ENCODE measurements at regions not wholly inside any gene's neighbourhood (a gene's known extent, or its start where the extent isn't known, plus 50 kb on each side); places are given as distances from the start of the nearest gene placed in this dataset.

DNA sequence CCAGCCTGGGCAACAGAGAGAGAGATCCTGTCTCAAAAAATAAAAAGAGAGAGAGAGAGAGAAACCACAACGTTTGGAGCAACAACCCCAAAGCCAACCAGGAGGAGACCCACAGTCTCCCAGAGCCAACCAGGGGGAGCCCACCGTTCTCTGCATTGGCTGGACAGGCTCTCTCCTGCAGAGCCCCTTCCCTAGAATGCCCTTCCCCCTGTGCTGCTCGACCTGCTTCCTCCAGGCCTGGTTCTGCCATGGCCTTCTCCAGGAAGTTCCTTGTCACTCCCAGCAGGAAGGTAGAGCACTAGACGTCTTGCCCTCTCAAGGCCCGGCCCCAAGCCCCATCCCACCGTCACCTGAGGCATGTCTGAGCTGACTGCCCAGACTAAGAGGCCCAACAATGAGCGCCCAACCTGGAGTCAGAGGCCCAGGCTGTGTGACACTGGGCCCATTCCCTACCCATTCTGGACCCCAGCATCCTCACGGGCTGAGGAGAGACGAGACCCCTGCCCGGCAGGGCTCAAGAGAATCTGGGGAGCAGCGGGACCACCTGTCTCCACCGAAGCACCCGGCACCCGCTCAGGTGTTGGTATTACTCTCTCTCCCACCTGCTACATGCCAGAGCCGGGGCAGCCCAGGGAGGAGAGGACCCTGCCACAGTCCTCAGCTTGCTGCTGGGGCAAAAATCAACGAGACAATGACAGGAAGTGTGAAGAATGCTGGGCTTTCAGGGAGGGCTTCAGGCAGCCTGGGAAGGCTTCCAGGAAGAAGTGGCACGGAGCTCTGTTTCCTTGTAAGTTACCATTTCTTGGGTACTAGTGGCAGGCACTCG lies 61.2 kb downstream of the DIO3 start:
- H3K27me3 ChIP-seq (replicated peaks; ENCODE audit: insufficient read depth), result no peaks in the 10 kb centered on the region
- WGBS, result 79% methylated on average over 18 of the region's 18 CpGs
- no peak overlapping the region for H3K4me3 ChIP-seq
- H3K36me3 ChIP-seq, result no peaks in the 10 kb centered on the region
- intact Hi-C loops (cut with DNase I), result loop anchor here (10.0 kb wide), 1 partner anchor 1178 kb away; no protein-coding TSS in a partner anchor
- H3K27ac ChIP-seq, result no peak overlapping the region
- TF ChIP-seq, protein P1, sequence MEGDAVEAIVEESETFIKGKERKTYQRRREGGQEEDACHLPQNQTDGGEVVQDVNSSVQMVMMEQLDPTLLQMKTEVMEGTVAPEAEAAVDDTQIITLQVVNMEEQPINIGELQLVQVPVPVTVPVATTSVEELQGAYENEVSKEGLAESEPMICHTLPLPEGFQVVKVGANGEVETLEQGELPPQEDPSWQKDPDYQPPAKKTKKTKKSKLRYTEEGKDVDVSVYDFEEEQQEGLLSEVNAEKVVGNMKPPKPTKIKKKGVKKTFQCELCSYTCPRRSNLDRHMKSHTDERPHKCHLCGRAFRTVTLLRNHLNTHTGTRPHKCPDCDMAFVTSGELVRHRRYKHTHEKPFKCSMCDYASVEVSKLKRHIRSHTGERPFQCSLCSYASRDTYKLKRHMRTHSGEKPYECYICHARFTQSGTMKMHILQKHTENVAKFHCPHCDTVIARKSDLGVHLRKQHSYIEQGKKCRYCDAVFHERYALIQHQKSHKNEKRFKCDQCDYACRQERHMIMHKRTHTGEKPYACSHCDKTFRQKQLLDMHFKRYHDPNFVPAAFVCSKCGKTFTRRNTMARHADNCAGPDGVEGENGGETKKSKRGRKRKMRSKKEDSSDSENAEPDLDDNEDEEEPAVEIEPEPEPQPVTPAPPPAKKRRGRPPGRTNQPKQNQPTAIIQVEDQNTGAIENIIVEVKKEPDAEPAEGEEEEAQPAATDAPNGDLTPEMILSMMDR (IDR thresholded peaks at IDR 0.05), result no peak
- no peak for TF ChIP-seq POLR2AphosphoS5 (IDR thresholded peaks at IDR 0.05)
- TF ChIP-seq POLR2A (IDR thresholded peaks at IDR 0.05), result no peak
- DNase-seq (ENCODE audit: low spot score), result no peak
- no peaks in the 10 kb centered on the region for H3K4me1 ChIP-seq (replicated peaks)
- no peaks in the 10 kb centered on the region for H3K9me3 ChIP-seq

DNA sequence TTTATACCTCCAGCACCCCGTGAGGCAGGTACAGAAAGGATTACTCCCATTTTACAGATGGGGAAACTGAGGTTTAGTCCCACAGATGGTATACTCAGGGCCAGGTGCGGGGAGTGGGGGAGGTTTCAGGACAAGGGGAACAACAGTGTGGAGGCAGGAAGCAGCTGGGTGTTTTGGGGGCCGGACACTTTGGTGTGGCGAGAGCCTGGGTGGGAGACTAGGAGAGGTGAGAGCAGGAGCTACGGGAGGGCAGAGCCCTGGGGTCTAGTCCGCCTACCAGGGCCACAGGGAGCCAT lies 61.7 kb downstream of the DIO3 start:
- H3K27ac ChIP-seq, result no peak overlapping the region
- intact Hi-C loops (cut with DNase I), result loop anchor here (10.0 kb wide), 1 partner anchor 1178 kb away; no protein-coding TSS in a partner anchor
- H3K9me3 ChIP-seq, result no peaks in the 10 kb centered on the region
- WGBS, result 94% methylated on average over 6 of the region's 6 CpGs
- H3K4me3 ChIP-seq, result no peak overlapping the region
- no peaks in the 10 kb centered on the region for H3K36me3 ChIP-seq
- DNase-seq (ENCODE audit: low spot score), result no peak
- no peaks in the 10 kb centered on the region for H3K4me1 ChIP-seq (replicated peaks)
- no peak for TF ChIP-seq POLR2AphosphoS5 (IDR thresholded peaks at IDR 0.05)
- TF ChIP-seq, protein P1 (IDR thresholded peaks at IDR 0.05), result no peak
- no peak for TF ChIP-seq POLR2A (IDR thresholded peaks at IDR 0.05)
- H3K27me3 ChIP-seq (replicated peaks; ENCODE audit: insufficient read depth), result no peaks in the 10 kb centered on the region

DNA sequence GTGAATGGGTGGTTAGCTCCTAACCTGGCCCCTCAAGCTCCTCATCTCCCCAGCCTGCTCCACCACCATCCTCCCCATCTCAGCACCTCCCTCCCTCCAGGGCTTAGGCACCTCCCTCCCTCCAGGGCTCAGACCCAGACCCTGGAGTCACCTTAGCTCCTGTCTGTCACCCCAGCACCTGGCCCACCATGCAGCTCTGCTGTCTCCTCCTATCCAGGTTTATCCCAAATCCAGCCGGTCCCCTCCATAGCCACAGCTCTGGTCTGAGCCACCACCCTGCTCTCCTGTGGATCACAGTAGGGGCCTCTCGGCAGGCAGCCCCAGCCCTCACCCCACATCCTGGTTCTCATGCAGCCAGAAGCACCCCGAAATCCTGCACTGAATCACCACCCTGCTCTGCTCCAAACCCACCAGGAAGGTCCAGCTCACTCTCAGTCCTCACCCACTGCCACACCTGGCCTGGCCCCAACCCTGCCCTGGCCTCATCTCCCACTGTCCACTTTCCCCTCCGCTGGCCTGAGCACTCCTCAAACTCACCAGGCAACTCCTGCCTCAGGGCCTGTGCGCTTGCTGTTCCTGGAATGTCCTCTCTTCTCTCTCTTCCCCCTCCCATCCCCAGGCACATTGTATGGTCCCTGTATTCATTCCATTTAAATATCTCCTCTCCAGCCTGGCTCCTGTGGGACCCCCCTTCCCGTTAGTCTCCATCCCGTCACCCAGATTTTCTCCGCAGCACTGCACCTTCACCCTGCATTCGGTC lies 62.6 kb downstream of the DIO3 start:
- Histone ChIP-seq H3K4me1 (replicated peaks) (no peaks in the 10 kb centered on the region), H3K27ac (no peak overlapping the region), H3K9me3 (no peaks in the 10 kb centered on the region), H3K36me3 (no peaks in the 10 kb centered on the region), H3K27me3 (replicated peaks; ENCODE audit: insufficient read depth) (no peaks in the 10 kb centered on the region), H3K4me3 (no peak overlapping the region)
- TF ChIP-seq POLR2A (IDR thresholded peaks at IDR 0.05), result no peak
- TF ChIP-seq, protein P1 (IDR thresholded peaks at IDR 0.05), result no peak
- TF ChIP-seq POLR2AphosphoS5 (IDR thresholded peaks at IDR 0.05), result no peak
- WGBS, result 92% methylated on average over 9 of the region's 9 CpGs
- intact Hi-C loops (cut with DNase I), result loop anchor here (10.0 kb wide), 1 partner anchor 1179 kb away; no protein-coding TSS in a partner anchor
- no peak for DNase-seq (ENCODE audit: low spot score)

DNA sequence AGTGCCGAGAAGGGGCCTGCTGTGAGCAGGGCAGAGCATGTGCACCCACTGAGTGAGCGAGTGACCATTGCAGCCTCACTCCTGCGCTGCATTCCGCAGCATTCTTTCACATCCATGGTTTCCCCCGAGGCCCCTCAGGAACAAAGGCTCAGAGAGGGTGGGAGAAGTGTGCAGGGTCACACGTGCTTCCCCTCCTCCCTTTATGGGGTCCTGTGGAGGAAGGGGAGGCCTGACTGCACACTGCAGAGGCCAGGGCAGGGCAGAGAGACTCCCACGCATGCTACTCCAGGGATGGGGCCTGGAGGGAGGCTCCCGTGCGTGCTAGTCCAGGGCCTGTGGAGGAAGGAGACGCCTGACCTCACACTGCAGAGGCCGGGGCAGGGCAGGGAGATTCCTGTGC lies 63.2 kb downstream of the DIO3 start:
- WGBS, result 89% methylated on average over 11 of the region's 11 CpGs
- intact Hi-C loops (cut with DNase I), result loop anchor here (10.0 kb wide), 1 partner anchor 1180 kb away; no protein-coding TSS in a partner anchor

More for the DNA sequence above, 63.2 kb downstream of the DIO3 start:
- no peaks in the 10 kb centered on the region for H3K27me3 ChIP-seq (replicated peaks; ENCODE audit: insufficient read depth)
- no peak overlapping the region for H3K4me3 ChIP-seq
- no peaks in the 10 kb centered on the region for H3K4me1 ChIP-seq (replicated peaks)
- H3K36me3 ChIP-seq, result no peaks in the 10 kb centered on the region
- no peak for DNase-seq (ENCODE audit: low spot score)
- TF ChIP-seq POLR2A (IDR thresholded peaks at IDR 0.05), result no peak
- TF ChIP-seq, protein P1 (IDR thresholded peaks at IDR 0.05), result no peak
- TF ChIP-seq POLR2AphosphoS5 (IDR thresholded peaks at IDR 0.05), result no peak
- H3K27ac ChIP-seq, result no peak overlapping the region
- no peaks in the 10 kb centered on the region for H3K9me3 ChIP-seq

Measured in prostate gland (tissue), 2 donors.